Central memory CD4-positive, alpha-beta T cell (primary cell): ENCODE measurements at regions not wholly inside any gene's neighbourhood (a gene's known extent, or its start where the extent isn't known, plus 50 kb on each side); places are given as distances from the start of the nearest gene placed in this dataset.

Experiments
- DNase-seq: peaks from one replicate; pipeline ENCODE4 v3.0.0; 2022

GRCh38 chr10:128921389-128922022 lies 545.5 kb upstream of the MGMT start:
- DNase-seq, result no peak

DNA sequence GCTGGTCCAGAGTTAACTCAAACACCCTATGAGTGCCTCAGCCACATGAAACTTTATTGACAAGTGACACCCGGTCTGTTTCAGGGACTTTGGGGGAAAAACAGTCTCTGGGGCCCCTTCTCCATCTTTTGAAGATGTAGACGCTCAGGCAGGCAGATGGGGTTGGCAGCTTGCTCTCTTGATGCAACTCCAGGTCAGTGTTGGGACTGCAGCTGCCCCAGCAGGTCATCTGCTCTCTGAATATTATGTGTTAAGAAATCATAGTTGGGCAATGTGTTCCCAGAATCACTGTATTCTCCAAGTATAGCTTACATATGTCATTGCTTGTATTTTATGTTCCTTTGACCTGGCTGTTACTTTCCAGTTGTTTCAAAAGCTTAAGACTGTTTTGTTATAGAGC lies 544.9 kb upstream of the MGMT start:
- no peak for DNase-seq

- DNase-seq, result no peak
Observed at GRCh38 chr10:128922619-128923196, 544.3 kb upstream of the MGMT start.

- no peak for DNase-seq
Observed at GRCh38 chr10:128924918-128925317, 542.1 kb upstream of the MGMT start.

GRCh38 chr10:128926711-128927110 lies 540.3 kb upstream of the MGMT start:
- DNase-seq, result no peak

DNA sequence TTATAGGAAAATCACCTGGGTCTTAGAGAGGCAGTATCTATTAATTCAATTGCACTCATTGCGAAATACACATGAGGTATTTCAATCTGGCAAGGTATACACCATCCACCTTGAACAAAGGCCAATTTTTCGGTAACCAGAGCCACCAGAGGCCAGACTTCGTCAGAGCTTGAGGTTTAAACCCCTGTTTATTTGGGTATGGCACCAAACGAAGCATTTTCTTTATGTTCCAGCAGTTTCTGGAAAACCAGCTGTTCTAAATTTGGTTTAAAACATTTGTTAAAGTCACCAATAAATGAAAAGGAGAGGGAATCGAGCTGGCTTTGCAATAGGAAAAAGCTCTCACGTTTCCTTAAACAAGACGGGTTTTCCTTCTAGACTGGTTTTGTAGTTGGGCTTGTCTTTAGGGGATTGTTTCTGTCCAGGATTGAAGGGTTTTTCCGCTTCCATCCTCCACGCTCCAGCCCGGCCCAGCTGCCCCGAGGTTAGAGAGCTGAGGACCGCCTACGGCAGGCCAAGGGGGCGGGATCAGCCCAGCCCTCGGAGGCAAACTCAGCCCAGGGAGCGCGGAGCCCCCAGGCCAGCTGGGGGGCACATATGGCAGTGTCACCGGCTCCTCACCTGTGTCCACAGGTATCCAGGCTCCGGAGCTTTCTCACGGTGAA lies 539.4 kb upstream of the MGMT start:
- DNase-seq, result no peak

- DNase-seq, result no peak
Observed at GRCh38 chr10:128928231-128928836, 538.7 kb upstream of the MGMT start.

DNA sequence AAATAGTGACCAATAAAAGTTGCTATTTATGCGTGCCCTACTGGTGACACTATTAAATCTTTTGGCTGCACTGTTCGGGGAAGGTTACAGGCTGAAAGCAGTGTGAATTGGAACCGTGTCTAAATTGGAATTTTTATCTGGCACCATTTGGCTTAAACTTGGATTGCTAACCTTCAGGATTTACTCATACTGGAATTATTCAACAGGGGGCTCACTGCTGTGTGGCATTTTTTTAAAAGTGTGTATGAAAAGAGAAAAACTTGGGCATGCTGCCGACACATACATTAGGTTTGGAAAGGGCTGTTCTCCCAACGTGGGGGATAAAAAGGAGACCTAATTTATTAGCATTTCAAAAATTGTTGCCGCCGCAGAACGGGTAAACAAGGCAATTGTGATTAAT lies 537.9 kb upstream of the MGMT start:
- DNase-seq, result no peak

DNA sequence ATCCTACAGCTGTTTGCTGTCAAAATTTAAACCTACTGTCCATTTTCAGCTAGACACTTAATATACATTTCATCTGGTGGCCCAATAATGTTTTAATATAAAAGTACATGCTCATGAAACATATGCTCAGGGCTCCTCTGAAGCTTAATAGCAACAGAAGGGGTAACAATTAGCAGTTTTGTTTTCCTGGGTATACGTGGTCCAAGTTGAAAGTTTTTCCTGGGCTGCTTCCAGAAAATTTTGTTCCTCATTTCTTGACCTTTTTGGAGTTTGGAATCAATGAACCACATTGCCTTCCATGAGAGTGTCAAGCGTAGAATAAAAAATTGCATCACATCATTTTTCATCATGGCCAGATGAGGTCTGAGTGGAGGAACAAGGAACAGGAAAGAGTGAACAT lies 537.3 kb upstream of the MGMT start:
- DNase-seq, result no peak

DNA sequence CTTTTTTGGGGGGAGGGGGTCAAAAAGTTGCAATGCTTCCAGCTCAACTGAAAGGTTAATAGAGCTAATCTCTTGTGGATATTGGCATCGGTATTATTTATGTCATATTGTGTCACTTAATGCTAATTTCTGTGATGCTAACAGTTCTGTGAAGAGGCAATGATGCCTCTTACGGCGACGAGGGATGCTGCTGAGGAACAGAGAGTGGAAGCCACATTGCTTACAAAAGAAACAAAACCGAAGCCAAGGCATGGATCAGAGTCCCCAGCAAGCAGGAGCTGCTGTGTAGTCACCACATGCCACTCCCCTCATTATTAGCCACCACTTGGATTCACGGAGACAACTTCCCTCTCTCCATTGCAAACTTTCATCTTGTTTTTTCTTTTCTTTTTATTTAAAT lies 536.5 kb upstream of the MGMT start:
- DNase-seq, result no peak

DNA sequence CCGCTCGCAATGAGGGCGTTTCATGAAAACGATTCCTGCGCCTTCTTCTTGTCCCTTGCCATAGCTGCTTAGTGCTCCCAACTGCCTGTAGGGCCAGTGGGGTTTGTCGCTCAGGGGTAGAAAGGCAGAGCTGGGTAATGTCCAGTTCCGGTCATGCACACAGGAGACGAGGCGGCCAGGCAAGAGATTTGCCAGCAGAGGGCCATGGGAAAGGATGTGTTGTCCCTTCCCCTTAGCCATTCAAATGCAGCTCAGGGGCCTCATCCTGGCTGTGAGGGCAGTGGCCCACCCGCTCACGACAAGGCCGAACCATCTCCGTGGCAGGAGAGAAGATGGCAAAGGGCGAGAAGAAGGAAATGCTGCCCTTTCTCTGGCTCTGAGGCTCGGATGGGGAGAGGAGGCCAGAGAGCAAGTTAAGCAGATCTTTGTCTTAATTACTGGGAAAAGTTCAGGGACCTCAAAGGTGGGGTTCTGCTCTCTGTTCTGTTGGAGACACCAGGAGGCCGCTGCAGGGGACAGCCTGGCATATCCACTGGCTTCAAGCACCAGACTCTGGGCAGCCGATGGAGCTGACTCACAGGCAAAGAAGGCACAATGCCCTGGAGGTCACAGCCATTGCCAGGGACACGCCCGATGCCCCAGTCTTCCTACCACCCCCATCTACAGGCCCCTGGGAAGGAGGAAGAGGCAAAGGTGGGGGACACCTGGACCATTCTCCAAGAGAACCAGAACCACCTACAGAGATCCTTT lies 534.8 kb upstream of the MGMT start:
- DNase-seq, result no peak

- DNase-seq, result no peak
Observed at GRCh38 chr10:128934492-128934891, 532.5 kb upstream of the MGMT start.

- DNase-seq, result no peak
Observed at GRCh38 chr10:128936392-128936791, 530.6 kb upstream of the MGMT start.

GRCh38 chr10:128938558-128938957 lies 528.5 kb upstream of the MGMT start:
- no peak for DNase-seq

- no peak for DNase-seq
Observed at GRCh38 chr10:128940081-128940480, 527.0 kb upstream of the MGMT start.

- DNase-seq, result no peak
Observed at GRCh38 chr10:128943111-128943510, 523.9 kb upstream of the MGMT start.

- DNase-seq, result no peak
Observed at GRCh38 chr10:128945398-128945797, 521.6 kb upstream of the MGMT start.

- DNase-seq, result no peak
Observed at GRCh38 chr10:128950159-128950915, 516.7 kb upstream of the MGMT start.

DNA sequence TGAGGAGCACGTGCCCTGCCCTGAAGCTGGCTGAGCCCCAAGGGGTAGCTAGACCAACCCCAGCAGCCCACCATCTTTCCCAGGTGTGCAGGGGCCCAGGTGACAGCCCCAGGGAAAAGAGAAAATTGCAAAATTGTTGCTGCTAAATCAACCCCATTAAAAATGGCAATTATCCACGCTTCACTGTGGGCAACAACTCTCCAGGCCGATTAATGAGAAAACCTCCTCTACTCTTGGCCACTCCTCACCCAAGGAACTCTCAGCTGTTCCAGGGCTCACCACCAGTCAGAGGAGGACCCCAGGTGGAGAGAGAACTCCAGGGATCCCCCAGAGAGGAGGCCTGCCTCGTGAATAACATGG lies 516.1 kb upstream of the MGMT start:
- no peak for DNase-seq

GRCh38 chr10:128952856-128953255 lies 514.2 kb upstream of the MGMT start:
- no peak for DNase-seq

DNA sequence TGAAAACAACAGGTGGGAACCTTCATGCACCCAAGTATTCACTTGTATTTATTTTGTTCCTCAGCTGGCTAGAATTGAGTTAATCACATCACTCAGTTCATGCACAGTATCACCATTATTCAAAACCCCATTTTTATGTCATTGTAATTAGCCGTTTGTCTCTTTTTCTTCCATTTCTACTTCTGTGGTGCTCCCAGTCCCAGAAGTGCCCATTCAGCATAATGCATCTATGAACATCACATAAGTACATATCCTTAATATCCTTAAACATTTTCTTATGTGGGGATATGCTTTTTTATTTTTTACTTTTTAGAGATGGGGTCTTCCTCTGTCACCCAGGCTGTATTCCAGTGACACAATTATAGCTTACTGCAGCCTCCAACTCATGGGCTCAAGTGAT lies 510.9 kb upstream of the MGMT start:
- DNase-seq, result no peak

DNA sequence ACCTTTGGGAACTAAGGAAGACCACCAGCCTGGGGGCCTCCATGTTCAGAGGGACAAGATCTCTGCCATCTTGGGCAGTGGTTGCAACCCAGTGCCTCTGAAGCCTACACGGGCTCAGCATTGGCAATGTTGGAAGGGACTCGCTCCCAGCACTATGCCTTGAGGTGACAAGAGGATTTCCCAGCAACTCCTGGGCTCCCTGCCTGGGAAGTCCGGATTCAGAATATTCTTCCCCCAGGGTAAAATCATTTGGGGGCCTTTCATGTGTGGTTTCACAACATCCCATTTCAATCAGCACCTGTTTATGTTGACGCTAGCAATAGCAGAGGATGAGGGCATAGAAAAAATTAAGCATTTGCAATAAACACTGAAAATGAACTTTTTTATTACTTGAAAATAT lies 509.8 kb upstream of the MGMT start:
- DNase-seq, result no peak
